HG03520 (cell line): ENCODE measurements at regions not wholly inside any gene's neighbourhood (a gene's known extent, or its start where the extent isn't known, plus 50 kb on each side); places are given as distances from the start of the nearest gene placed in this dataset.
"Not testable (repeated sequence)": the region's sequence is repeated elsewhere in the genome, so short reads cannot be mapped to it uniquely, and the experiment has no call there.

ENCODE experiments used
- ATAC-seq: cut with Tn5 transposase; IDR thresholded peaks from one replicate; pipeline ENCODE4 v1.9.1; 2021; ENCODE audit warnings: mild to moderate bottlenecking, moderate library complexity; ENCODE audit not compliant: unreplicated experiment

DNA sequence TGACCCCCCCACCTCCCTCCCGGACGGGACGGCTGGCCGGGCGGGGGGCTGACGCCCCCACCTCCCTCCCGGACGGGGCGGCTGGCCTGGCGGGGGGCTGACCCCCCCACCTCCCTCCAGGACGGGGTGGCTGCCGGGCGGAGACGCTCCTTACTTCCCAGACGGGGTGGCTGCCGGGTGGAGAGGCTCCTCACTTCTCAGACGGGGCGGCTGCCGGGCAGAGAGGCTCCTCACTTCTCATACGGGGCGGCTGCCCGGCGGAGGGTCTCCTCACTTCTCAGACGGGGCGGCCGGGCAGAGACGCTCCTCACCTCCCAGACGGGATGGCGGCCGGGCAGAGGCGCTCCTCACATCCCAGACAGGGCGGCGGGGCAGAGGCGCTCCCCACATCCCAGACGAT, 84.7 kb downstream of the OR2B2 start:
- not testable (repeated sequence) for ATAC-seq

DNA sequence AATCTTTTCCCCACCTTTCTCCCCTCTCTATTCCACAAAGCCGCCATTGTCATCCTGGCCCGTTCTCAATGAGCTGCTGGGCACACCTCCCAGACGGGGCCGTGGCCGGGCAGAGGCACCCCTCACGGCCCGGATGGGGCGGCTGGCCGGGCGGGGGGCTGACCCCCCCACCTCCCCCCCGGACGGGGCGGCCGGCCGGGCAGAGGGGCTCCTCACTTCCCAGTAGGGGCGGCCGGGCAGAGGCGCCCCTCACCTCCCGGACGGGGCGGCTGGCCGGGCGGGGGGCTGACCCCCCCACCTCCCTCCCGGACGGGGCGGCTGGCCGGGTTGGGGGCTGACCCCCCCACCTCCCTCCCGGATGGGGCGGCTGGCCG, 85.6 kb downstream of the OR2B2 start:
- not testable (repeated sequence) for ATAC-seq

DNA sequence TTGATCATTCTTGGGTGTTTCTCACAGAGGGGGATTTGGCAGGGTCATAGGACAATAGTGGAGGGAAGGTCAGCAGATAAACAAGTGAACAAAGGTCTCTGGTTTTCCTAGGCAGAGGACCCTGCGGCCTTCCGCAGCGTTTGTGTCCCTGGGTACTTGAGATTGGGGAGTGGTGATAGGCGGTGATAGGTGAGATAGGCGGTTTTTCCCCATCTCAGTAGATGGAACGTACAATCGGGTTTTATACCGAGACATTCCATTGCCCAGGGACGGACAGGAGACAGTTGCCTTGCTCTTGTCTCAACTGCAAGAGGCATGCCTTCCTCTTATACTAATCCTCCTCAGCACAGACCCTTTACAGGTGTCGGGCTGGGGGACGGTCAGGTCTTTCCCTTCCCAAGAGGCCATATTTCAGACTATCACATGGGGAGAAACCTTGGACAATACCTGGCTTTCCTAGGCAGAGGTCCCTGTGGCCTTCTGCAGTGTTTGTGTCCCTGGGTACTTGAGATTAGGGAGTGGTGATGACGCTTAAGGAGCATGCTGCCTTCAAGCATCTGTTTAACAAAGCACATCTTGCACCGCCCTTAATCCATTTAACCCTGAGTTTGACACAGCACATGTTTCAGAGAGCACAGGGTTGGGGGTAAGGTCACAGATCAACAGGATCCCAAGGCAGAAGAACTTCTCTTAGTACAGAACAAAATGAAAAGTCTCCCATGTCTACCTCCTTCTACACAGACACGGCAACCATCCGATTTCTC, 86.2 kb downstream of the OR2B2 start:
- ATAC-seq: not testable (repeated sequence)

DNA sequence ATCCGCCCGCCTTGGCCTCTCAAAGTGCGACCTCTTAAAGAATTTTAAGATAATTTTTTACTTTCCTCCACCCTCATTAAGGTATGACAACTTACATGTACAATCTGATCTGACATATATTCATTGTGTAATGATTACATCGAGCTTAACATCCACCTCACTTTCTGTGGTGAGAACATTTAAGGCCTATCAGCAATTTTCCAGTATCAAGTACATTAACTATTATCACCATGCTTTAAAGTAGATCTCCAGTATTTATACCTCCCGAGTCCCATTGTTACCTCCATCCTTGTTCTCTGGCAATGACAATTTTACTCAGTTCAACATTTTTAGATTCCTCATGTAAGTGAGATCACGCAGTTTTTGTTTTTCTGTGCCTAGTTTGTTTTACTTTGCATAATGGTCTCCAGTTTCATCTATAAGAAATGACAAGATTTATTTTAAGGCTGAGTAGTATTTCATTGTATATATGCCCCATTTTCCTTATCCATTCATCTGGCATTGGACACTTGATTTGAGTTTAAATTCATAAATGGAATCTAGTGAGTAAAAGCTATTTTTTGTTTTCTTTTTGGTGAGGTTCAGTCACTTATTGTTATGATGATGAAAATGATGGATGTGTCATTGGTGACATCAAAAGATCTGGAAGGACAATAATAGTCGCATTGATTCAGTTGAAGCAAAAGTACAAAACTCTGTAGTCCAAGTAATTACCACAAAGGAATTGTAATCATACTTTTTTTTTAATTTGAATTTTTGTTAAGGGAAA, 87.0 kb downstream of the OR2B2 start:
- no peak for ATAC-seq

DNA sequence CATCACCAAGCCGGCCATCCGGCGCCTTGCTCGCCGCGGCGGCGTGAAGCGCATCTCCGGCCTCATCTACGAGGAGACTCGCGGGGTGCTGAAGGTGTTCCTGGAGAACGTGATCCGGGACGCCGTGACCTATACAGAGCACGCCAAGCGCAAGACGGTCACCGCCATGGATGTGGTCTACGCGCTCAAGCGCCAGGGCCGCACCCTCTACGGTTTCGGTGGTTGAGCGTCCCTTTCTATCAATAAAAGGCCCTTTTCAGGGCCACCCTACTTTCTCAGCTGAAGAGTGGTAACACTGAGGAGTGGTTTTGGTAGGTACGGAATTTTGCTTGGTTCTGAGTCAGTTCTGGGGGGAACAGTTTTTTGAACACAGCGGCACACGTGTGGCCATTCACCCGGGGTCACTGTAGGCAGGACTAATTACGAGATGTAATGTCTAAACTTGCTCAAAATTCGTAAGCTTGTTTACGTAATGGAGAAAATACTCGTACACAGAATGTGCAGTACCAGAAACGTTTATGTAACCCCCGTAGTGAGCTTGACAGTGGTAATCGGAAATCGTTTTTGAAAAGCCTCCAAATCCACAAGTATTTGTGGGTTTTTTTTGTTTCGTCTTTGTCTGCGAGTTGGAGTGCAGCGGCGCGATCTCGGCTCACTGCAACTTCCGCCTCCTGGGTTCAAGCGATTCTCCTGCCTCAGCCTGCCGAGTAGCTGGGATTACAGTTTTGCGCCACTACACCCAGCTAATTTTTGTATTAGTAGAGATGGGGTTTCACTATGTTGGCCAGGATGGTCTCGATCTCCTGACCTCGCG, 87.8 kb downstream of the OR2B2 start:
- peak; percentile 67 for ATAC-seq

DNA sequence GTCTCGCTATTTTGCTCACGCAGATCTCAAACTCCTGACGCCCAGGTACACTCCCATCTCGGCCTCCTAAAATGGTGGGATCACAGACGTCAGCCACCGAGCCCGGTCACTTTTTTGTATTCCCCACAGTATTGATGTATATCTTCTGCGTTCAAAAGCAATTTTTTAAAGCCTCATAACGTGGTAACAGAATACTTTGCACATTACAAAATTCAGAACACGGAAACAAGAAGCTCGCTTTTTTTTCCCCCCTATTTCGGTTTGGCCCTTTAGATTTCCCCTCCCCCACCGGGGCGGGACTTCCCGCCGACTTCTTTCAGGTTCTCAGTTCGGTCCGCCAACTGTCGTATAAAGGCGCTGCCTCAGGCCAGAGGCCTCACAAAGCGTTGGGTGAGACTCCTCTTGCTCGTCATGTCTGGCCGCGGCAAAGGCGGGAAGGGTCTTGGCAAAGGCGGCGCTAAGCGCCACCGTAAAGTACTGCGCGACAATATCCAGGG, 88.4 kb downstream of the OR2B2 start:
- ATAC-seq: peak; percentile 18

DNA sequence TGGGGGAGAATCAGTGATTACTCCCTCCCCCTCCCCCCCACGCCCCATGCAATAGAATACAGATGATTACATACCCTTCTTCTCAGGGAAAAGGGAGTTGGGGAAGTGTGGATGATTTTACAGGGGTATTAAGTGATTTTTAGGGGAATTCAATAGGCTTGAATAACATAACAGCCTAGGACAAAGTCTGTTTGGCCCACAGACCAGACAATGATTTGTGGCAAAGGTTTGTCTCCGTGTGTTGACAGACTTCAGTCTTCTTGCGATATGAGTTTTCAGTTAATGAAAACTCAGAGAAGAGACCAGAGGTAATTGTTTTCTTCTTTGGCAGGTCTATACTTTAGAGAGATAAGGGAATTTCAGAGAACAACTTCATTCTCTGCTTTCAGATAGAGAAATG, 95.3 kb downstream of the OR2B2 start:
- no peak for ATAC-seq

DNA sequence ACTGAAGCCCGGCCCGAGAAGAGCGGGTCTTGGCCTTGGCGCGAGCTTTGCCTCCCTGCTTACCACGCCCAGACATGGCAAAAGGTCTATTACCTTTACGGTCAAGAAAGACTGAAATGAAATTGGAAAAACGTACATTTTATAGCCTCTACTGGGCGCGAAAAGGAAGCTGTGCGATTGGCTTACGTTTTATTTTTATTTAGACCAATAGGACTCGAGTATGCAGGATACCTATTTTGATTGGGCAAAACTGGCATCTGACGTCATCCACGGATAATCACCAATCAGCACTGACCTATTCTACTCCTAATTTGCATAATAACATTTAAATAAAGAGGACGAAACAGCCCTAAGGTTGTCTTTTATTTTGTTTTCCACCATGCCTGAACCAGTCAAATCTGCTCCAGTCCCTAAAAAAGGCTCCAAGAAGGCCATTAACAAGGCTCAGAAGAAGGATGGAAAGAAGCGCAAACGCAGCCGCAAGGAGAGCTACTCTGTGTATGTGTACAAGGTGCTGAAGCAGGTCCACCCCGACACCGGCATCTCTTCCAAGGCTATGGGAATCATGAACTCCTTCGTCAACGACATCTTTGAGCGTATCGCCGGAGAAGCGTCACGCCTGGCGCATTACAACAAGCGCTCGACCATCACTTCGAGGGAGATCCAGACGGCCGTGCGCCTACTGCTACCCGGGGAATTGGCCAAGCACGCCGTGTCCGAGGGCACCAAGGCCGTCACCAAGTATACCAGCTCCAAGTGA, 97.4 kb downstream of the OR2B2 start:
- peak; percentile 49 for ATAC-seq

DNA sequence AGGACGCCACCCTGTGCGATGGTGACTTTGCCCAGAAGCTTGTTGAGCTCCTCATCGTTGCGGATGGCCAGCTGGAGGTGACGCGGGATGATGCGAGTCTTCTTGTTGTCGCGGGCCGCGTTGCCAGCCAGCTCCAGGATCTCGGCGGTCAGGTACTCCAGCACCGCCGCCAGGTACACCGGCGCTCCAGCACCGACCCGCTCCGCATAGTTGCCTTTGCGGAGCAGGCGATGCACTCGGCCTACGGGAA, 97.9 kb downstream of the OR2B2 start:
- ATAC-seq: peak; percentile 1

DNA sequence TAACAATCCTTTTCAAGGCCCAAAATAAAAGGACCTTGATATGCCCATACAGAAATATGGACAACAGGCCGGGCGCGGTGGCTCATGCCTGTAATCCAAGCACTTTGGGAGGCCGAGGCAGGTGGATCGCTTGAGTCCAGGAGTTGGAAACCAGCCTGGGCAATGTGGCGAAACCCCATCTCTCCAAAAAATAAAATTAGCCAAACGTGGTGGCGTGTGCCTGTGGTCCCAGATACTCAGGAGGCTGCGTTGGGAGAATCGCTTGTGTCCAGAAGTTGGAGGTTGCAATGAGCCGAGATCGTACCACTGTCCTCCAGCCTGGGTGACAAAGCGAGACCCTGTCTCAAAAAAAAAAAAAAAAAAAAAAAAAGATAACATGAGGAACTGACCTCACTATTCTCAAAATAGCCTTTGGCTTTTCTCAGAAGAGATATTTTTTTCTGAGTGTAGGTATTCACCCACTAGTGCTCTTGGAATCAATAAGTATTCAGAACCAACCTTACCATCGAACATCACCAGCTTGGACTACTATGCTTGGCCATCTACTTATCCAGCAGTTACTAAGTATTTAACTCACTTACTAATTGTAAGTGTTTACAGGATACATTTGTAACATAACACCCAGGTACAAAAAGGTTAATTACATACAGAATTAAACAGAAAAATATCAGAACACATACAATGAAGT, 99.2 kb downstream of the OR2B2 start:
- no peak for ATAC-seq

DNA sequence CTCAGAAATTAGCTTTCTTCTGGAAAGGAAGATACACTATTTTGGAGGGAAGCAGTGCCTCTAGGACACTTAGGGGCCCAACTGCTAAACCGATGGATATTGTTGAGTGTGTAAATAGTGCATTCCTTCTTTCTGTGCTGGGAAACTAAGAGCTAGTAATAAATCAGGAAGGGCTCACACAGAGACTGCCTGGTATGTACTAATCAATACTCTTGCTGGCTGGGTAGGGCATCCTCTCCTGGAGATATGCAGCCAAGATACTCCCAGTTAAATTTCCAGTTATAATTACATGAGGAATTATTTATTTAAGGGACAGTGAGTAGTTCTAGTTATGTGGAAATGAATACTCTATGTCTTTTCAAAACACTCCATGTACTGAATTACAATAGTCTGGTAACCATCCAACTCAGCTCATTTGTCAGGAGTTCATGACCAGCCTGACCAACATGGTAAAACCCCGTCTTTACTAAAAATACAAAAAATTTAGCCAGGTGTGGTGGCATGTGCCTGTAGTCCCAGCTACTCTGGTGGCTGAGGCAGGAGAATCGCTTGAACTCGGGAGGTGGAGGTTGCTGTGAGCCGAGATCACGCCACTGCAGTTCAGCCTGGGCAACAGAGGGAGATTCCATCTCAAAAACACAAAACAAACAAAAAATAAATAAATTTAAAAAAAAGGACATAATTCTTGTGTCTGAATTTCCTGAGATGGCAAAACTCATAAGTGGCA, 100.0 kb downstream of the OR2B2 start:
- ATAC-seq: no peak

DNA sequence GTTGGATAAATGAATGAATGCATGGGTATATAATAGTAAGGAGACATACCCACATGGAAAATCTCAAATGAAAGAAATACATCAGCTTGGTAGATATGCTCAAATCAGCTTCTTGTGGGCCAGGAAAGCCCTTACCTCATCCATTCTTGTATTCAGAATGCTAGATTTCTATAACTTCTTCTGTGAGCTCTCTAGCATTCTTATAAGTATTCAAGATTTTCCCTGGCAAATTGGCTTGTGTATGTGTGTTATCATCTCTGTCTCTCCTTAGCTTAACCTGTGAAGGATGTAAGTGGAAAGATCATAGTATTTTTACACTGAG, 100.8 kb downstream of the OR2B2 start:
- ATAC-seq: no peak

DNA sequence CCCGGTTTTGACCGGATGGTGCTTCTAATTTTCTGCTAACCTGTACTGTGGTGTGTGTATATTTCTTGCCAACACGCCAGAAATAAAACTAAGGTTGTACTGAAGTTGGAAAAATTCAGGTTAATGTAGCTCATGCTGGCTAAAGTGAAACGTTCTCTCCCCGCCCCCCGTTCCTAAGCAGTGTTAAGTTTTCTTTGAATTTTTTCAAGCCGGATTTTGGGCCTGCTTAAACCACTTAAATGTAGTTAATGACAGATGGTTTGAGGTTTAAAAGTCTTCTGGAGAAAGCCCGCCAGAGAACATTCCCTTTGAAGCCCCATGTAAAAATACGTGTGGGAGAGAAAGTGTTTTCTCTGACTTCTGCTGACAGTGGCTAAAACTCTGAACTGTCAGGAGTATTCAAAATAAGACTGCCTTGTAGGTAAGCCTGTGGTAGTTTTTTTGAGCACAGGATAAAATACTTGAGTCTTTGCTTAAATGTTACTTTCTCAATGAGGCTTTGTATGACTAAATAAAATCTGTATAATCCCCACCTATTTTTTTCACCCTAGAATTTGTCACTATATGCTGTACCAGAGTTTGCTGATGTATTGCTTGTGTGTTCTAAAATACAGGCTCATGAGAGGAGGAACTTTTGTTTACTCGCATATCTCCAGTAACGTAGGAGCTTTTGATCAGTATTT, 101.3 kb downstream of the OR2B2 start:
- no peak for ATAC-seq

DNA sequence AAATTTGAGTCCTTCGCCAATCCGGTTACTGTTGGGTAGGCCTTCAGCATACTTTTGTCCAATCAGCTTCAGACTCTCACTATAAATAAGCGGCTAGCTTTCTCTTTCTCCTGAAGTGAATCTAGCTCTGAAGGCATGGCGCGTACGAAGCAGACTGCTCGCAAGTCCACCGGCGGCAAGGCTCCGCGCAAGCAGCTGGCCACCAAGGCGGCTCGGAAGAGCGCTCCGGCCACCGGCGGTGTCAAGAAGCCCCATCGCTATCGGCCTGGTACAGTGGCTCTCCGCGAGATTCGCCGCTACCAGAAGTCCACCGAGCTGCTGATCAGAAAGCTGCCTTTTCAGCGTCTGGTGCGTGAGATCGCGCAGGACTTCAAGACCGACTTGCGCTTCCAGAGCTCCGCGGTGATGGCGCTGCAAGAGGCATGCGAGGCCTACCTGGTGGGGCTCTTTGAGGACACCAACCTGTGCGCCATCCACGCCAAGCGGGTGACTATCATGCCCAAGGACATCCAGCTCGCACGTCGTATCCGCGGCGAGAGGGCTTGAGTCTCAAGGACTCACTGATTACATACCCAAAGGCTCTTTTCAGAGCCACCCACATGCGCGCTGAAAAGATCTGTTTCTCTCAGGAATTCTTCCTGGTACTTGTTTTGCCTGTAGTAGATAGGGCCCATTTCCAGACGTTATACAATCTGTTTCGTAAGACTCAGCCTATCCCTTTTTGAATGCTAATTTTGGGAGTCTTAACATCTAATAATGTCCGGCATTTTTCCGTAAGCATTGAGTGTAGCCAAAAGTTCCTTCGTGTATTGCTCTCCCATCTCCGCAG, 102.0 kb downstream of the OR2B2 start:
- peak; percentile 34 for ATAC-seq

DNA sequence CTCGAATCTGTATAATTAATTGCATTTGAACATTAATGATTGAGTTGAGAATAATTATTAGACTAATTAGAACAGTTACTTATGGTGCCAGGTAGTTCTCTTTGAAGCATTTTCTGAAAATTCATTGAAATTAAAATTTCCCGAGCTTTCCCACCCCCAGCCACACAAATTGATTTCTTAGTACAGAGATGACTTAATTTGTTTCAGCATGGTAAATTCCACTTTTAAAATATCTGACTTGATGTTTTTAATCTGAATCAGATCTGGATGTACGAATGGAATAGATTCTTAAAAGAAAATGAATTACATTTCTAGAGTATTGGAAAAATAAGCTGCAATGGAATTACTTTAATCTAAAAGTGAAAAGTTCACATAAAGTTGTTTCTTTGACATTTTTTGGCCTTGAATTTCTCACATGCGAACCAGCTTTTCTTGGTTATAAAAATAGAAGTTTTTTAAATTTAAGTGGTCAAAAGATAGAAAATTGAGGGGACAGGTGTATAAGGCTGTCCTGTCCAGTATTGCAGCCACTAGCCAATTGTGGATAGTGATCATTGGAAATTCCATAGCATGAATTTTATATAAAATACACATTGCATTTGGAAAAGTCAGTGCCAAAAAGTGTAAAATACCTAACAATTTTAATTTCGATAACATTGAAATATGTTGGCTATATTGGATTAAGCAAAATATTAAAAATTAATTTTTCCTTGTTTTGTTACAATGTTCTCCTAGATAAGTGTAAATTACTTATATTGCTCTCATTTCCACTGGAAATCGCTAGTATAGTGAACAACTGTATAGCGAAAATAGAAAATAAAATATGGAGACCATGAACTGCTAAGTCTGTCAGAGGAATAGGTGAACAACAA, 102.9 kb downstream of the OR2B2 start:
- ATAC-seq: no peak

DNA sequence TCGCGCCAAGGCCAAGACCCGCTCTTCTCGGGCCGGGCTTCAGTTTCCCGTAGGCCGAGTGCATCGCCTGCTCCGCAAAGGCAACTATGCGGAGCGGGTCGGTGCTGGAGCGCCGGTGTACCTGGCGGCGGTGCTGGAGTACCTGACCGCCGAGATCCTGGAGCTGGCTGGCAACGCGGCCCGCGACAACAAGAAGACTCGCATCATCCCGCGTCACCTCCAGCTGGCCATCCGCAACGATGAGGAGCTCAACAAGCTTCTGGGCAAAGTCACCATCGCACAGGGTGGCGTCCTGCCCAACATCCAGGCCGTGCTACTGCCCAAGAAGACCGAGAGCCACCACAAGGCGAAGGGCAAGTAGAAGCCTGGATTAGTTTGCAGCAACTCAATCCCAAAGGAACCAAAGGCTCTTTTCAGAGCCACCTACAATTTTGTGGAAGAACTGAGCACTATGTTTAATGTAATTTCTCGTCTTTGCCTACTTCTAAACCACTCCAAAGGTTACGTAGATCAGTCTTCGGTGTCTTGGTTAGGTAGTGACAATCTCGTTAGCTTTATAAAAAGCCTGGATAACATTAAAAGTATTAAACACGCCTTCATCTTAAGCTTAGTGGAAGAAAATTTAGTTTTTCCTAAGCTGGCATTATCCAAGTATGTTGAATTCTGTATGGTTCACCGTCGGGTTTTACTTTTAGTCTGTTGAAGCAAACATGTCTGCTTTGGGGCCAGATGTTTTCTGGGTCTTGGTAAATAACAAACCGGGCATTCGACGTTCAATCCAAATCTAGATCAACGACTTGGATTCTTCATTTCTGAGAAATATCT, 103.7 kb downstream of the OR2B2 start:
- ATAC-seq: peak; percentile 4
